Activated naive CD4-positive, alpha-beta T cell treated with anti-CD3 and anti-CD28 coated beads, Interleukin-2, amount 50 U/mL, for 24 hours (primary cell): ENCODE measurements at regions not wholly inside any gene's neighbourhood (a gene's known extent, or its start where the extent isn't known, plus 50 kb on each side); places are given as distances from the start of the nearest gene placed in this dataset.

ENCODE experiments used
- H3K27ac Mint-ChIP-seq: one replicate; pipeline ENCODE4 v1.8.0; 2021; ENCODE audit warnings: mild to moderate bottlenecking, mixed read lengths
- H3K27me3 Mint-ChIP-seq: one replicate; pipeline ENCODE4 v1.8.0; 2021; ENCODE audit warnings: mixed read lengths
- H3K36me3 Mint-ChIP-seq: one replicate; pipeline ENCODE4 v1.8.0; 2021; ENCODE audit warnings: mixed read lengths
- H3K4me1 Mint-ChIP-seq: one replicate; pipeline ENCODE4 v1.8.0; 2021; ENCODE audit warnings: mixed read lengths
- H3K4me3 Mint-ChIP-seq: one replicate; pipeline ENCODE4 v1.8.0; 2021; ENCODE audit warnings: mild to moderate bottlenecking, mixed read lengths
- H3K9me3 Mint-ChIP-seq: one replicate; pipeline ENCODE4 v1.8.0; 2021; ENCODE audit warnings: mixed read lengths

GRCh38 chr9:105881654-105882349, 187.5 kb downstream of the TMEM38B start:
- H3K27ac Mint-ChIP-seq, result no peak overlapping the region
- no peaks in the 10 kb centered on the region for H3K4me1 Mint-ChIP-seq
- H3K9me3 Mint-ChIP-seq, result no peaks in the 10 kb centered on the region
- peaks cover 3% of the 10 kb centered on the region for H3K27me3 Mint-ChIP-seq
- H3K36me3 Mint-ChIP-seq, result no peaks in the 10 kb centered on the region
- no peak overlapping the region for H3K4me3 Mint-ChIP-seq

- Mint-ChIP-seq H3K36me3 (no peaks in the 10 kb centered on the region), H3K27ac (no peak overlapping the region), H3K4me1 (no peaks in the 10 kb centered on the region), H3K9me3 (no peaks in the 10 kb centered on the region), H3K4me3 (no peak overlapping the region), H3K27me3 (peaks cover 3% of the 10 kb centered on the region)
Measured at GRCh38 chr9:105883847-105884246, 189.5 kb downstream of the TMEM38B start.

GRCh38 chr9:105884416-105884815, 190.1 kb downstream of the TMEM38B start:
- Mint-ChIP-seq H3K27me3 (peaks cover 3% of the 10 kb centered on the region), H3K27ac (no peak overlapping the region), H3K4me1 (no peaks in the 10 kb centered on the region), H3K9me3 (no peaks in the 10 kb centered on the region), H3K4me3 (no peak overlapping the region), H3K36me3 (no peaks in the 10 kb centered on the region)

GRCh38 chr9:105886136-105886535, 191.8 kb downstream of the TMEM38B start:
- Mint-ChIP-seq H3K4me3 (no peak overlapping the region), H3K4me1 (no peaks in the 10 kb centered on the region)

GRCh38 chr9:105887679-105888078, 193.3 kb downstream of the TMEM38B start:
- Mint-ChIP-seq H3K9me3 (no peaks in the 10 kb centered on the region), H3K36me3 (no peaks in the 10 kb centered on the region), H3K4me3 (no peak overlapping the region), H3K27ac (no peak overlapping the region), H3K4me1 (no peaks in the 10 kb centered on the region), H3K27me3 (peaks cover 2% of the 10 kb centered on the region)

More at GRCh38 chr9:105886136-105886535, 191.8 kb downstream of the TMEM38B start:
- H3K36me3 Mint-ChIP-seq, result no peaks in the 10 kb centered on the region
- peaks cover 3% of the 10 kb centered on the region for H3K27me3 Mint-ChIP-seq
- H3K9me3 Mint-ChIP-seq, result no peaks in the 10 kb centered on the region
- H3K27ac Mint-ChIP-seq, result no peak overlapping the region

GRCh38 chr9:105890046-105890822, 195.9 kb downstream of the TMEM38B start:
- Mint-ChIP-seq H3K36me3 (no peaks in the 10 kb centered on the region), H3K27me3 (peaks cover 2% of the 10 kb centered on the region), H3K27ac (no peak overlapping the region), H3K4me3 (no peak overlapping the region), H3K4me1 (no peaks in the 10 kb centered on the region), H3K9me3 (no peaks in the 10 kb centered on the region)

- Mint-ChIP-seq H3K36me3 (no peaks in the 10 kb centered on the region), H3K9me3 (no peaks in the 10 kb centered on the region), H3K4me3 (no peak overlapping the region), H3K27ac (no peak overlapping the region), H3K27me3 (no peaks in the 10 kb centered on the region), H3K4me1 (no peaks in the 10 kb centered on the region)
Measured at GRCh38 chr9:105900123-105900522, 205.8 kb downstream of the TMEM38B start.

- H3K4me3 Mint-ChIP-seq, result no peak overlapping the region
- no peaks in the 10 kb centered on the region for H3K4me1 Mint-ChIP-seq
- H3K27me3 Mint-ChIP-seq, result no peaks in the 10 kb centered on the region
- H3K36me3 Mint-ChIP-seq, result no peaks in the 10 kb centered on the region
- no peaks in the 10 kb centered on the region for H3K9me3 Mint-ChIP-seq
- H3K27ac Mint-ChIP-seq, result no peak overlapping the region
Measured at GRCh38 chr9:105901514-105902109, 207.3 kb downstream of the TMEM38B start.

GRCh38 chr9:105908069-105908468, 213.7 kb downstream of the TMEM38B start:
- Mint-ChIP-seq H3K4me3 (no peak overlapping the region), H3K9me3 (no peaks in the 10 kb centered on the region), H3K36me3 (no peaks in the 10 kb centered on the region), H3K27ac (no peak overlapping the region), H3K27me3 (no peaks in the 10 kb centered on the region), H3K4me1 (no peaks in the 10 kb centered on the region)

- H3K4me3 Mint-ChIP-seq, result no peak overlapping the region
- H3K4me1 Mint-ChIP-seq, result no peaks in the 10 kb centered on the region
- H3K9me3 Mint-ChIP-seq, result no peaks in the 10 kb centered on the region
- H3K27ac Mint-ChIP-seq, result no peak overlapping the region
- H3K27me3 Mint-ChIP-seq, result no peaks in the 10 kb centered on the region
- no peaks in the 10 kb centered on the region for H3K36me3 Mint-ChIP-seq
Measured at GRCh38 chr9:105911104-105911911, 217.0 kb downstream of the TMEM38B start.

- Mint-ChIP-seq H3K4me3 (no peak overlapping the region), H3K4me1 (no peaks in the 10 kb centered on the region), H3K36me3 (no peaks in the 10 kb centered on the region), H3K27me3 (no peaks in the 10 kb centered on the region), H3K9me3 (no peaks in the 10 kb centered on the region), H3K27ac (no peak overlapping the region)
Measured at GRCh38 chr9:105912157-105912862, 218.0 kb downstream of the TMEM38B start.

- H3K4me3 Mint-ChIP-seq, result no peak overlapping the region
- no peaks in the 10 kb centered on the region for H3K9me3 Mint-ChIP-seq
- H3K4me1 Mint-ChIP-seq, result no peaks in the 10 kb centered on the region
- no peaks in the 10 kb centered on the region for H3K27me3 Mint-ChIP-seq
- H3K36me3 Mint-ChIP-seq, result no peaks in the 10 kb centered on the region
- H3K27ac Mint-ChIP-seq, result no peak overlapping the region
Measured at GRCh38 chr9:105912863-105913516, 218.6 kb downstream of the TMEM38B start.

- H3K27ac Mint-ChIP-seq, result no peak overlapping the region
- peaks cover 1% of the 10 kb centered on the region for H3K27me3 Mint-ChIP-seq
- H3K4me1 Mint-ChIP-seq, result no peaks in the 10 kb centered on the region
- H3K4me3 Mint-ChIP-seq, result no peak overlapping the region
- H3K9me3 Mint-ChIP-seq, result no peaks in the 10 kb centered on the region
- H3K36me3 Mint-ChIP-seq, result no peaks in the 10 kb centered on the region
Measured at GRCh38 chr9:105921057-105921726, 226.9 kb downstream of the TMEM38B start.

GRCh38 chr9:105928416-105928815, 234.1 kb downstream of the TMEM38B start:
- peaks cover 3% of the 10 kb centered on the region for H3K27me3 Mint-ChIP-seq
- no peaks in the 10 kb centered on the region for H3K36me3 Mint-ChIP-seq
- H3K4me3 Mint-ChIP-seq, result no peak overlapping the region
- H3K4me1 Mint-ChIP-seq, result no peaks in the 10 kb centered on the region
- H3K27ac Mint-ChIP-seq, result no peak overlapping the region
- H3K9me3 Mint-ChIP-seq, result no peaks in the 10 kb centered on the region
